ENCODE measurements at regions not wholly inside any gene's neighbourhood (a gene's known extent, or its start where the extent isn't known, plus 50 kb on each side); places are given as distances from the start of the nearest gene placed in this dataset.

DNA sequence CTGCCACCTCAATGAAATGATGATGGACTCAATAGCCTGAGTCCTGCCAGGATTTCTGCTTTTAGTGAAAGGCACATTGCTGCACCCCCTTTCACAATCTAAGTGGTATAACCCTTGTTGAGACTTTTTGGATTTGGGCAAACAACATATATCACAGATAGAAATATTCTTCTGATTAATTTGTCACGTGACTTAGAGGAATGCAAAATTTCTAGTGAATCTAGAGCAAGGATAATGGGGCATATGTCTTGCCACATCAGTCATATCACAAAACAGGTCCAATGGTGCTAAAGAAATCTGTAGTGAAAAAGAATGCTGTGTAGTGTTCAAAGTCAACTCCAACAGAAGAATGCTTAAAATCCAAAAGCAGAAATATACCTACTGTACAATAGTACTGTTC lies 1386.3 kb downstream of the LRFN5 start:
- Histone ChIP-seq H3K4me3 (replicated peaks in 1 of 3; ENCODE audit: insufficient read depth in 1 of 3, low read depth in 2 of 3, low read length in 3 of 3) (no peak overlapping the region), H4K20me1 (ENCODE audit: insufficient read depth, low read length) (no peaks in the 10 kb centered on the region), H2AFZ (ENCODE audit: low read length) (no peak overlapping the region), H3K79me2 (ENCODE audit: insufficient read depth, low read length) (no peaks in the 10 kb centered on the region), H3K9me3 (ENCODE audit: low read length) (peaks cover 91% of the 10 kb centered on the region), H3K27me3 (ENCODE audit: control insufficient read depth in 1 of 2, insufficient read depth in 2 of 2, low read length in 2 of 2) (no peaks in the 10 kb centered on the region), H3K27ac (ENCODE audit: extremely low read length, insufficient read depth, low read length) (no peak overlapping the region), H3K9ac (ENCODE audit: insufficient read depth, low read depth, low read length) (no peak overlapping the region), H3K4me1 (ENCODE audit: insufficient read depth, low read length) (no peaks in the 10 kb centered on the region), H3K36me3 (replicated peaks in 1 of 2; ENCODE audit: control insufficient read depth in 1 of 2, insufficient read depth in 2 of 2, low read length in 2 of 2) (no peaks in the 10 kb centered on the region), H3K4me2 (ENCODE audit: low read depth, low read length) (no peak overlapping the region)
- in situ Hi-C loops (cut with HindIII; ENCODE audit: extremely low pct_ligation_motif_present, low pct_unique_long_range_greater_than_20kb), result no loop called here
- WGBS (ENCODE audit: low lambda C conversion rate), result 2% methylated on average over 1 of the region's 1 CpG
- intact Hi-C loops (cut with micrococcal nuclease; ENCODE audit: unreplicated experiment), result no loop called here
- ChIA-PET CTCF (ENCODE audit: low intra/inter-chr PET ratio, low total read pairs) (no interaction called here), POLR2A (no interaction called here)
- TF ChIP-seq ELF1 (CRISPR knock-in tag; IDR thresholded peaks at IDR 0.05) (no peak), DNMT1 (CRISPR knock-in tag; IDR thresholded peaks at IDR 0.05) (no peak), RAD51 (IDR thresholded peaks at IDR 0.05; ENCODE audit: borderline replicate concordance) (peak; percentile 94), KLF9 (CRISPR knock-in tag; IDR thresholded peaks at IDR 0.05; ENCODE audit: low read depth) (no peak), ZNF136 (CRISPR knock-in tag; IDR thresholded peaks at IDR 0.05; ENCODE audit: low read depth) (no peak)
- TF ChIP-seq, protein P1, sequence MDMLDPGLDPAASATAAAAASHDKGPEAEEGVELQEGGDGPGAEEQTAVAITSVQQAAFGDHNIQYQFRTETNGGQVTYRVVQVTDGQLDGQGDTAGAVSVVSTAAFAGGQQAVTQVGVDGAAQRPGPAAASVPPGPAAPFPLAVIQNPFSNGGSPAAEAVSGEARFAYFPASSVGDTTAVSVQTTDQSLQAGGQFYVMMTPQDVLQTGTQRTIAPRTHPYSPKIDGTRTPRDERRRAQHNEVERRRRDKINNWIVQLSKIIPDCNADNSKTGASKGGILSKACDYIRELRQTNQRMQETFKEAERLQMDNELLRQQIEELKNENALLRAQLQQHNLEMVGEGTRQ (IDR thresholded peaks at IDR 0.05; ENCODE audit: low read depth, low read length), result peak; percentile 70
- TF ChIP-seq, protein P1 (CRISPR knock-in tag; IDR thresholded peaks at IDR 0.05; ENCODE audit: borderline replicate concordance), result no peak
- TF ChIP-seq, protein P2, sequence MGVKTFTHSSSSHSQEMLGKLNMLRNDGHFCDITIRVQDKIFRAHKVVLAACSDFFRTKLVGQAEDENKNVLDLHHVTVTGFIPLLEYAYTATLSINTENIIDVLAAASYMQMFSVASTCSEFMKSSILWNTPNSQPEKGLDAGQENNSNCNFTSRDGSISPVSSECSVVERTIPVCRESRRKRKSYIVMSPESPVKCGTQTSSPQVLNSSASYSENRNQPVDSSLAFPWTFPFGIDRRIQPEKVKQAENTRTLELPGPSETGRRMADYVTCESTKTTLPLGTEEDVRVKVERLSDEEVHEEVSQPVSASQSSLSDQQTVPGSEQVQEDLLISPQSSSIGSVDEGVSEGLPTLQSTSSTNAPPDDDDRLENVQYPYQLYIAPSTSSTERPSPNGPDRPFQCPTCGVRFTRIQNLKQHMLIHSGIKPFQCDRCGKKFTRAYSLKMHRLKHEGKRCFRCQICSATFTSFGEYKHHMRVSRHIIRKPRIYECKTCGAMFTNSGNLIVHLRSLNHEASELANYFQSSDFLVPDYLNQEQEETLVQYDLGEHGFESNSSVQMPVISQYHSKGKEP (CRISPR knock-in tag; IDR thresholded peaks at IDR 0.05), result no peak
- no TSS peak for BruUV-seq (replicated peaks)
- ATAC-seq (no peak), FAIRE-seq (no peak), DNase-seq (ENCODE audit: low spot score) (no peak)
